HEK293 (cell line): ENCODE measurements at regions not wholly inside any gene's neighbourhood (a gene's known extent, or its start where the extent isn't known, plus 50 kb on each side); places are given as distances from the start of the nearest gene placed in this dataset.

Experiments used
- CTCF ChIA-PET: fragments of 350-600 bp; formaldehyde crosslinking; extraction: SDS; loops from one replicate; lab custom pipeline; 2021; ENCODE audit warnings: antibody characterized with exemption; lab: Yijun Ruan, JAX
- POLR2A ChIA-PET: fragments of 300-600 bp; formaldehyde crosslinking; extraction: SDS; loops from one replicate; lab custom pipeline; 2020; ENCODE audit warnings: antibody characterized with exemption, inconsistent platforms; lab: Yijun Ruan, JAX
- H3K27ac ChIP-seq: fragments of 200-500 bp; sonication (Bioruptor generic); 2 replicates; pipeline ENCODE4 v1.5.1; 2014; ENCODE audit warnings: low read depth, low read length, control low read depth, inconsistent platforms; ENCODE audit errors: extremely low read depth
- H3K36me3 ChIP-seq, 2 experiments: fragments of 200-500 bp in 1 of 2; sonication (Bioruptor generic) in 1 of 2; 1 replicate in 1 of 2; 2 replicates in 1 of 2; pipeline ENCODE4 v1.5.1; 2014 to 2017; ENCODE audit warnings: inconsistent platforms in 2 of 2, low read length in 2 of 2; ENCODE audit not compliant: control insufficient read depth in 2 of 2, insufficient read depth in 1 of 2
- H3K4me1 ChIP-seq: fragments of 200-500 bp; sonication (Bioruptor generic); 2 replicates; pipeline ENCODE4 v1.5.1; 2014; ENCODE audit warnings: mild to moderate bottlenecking, low read length, inconsistent platforms; ENCODE audit not compliant: control insufficient read depth, insufficient read depth
- H3K4me3 ChIP-seq: 2 replicates; pipeline ENCODE4 v1.5.1; 2011; ENCODE audit warnings: low read depth, mild to moderate bottlenecking, control low read depth, low read length, moderate library complexity
- H3K9me3 ChIP-seq: fragments of 200-500 bp; sonication (Bioruptor generic); 2 replicates; pipeline ENCODE4 v1.5.1; 2014; ENCODE audit warnings: low read depth, low read length, inconsistent platforms; ENCODE audit not compliant: control insufficient read depth, insufficient read depth
- AEBP2 ChIP-seq: fragments of 450-650 bp; formaldehyde crosslinking; IDR thresholded peaks from 2 replicates; pipeline ENCODE4 v1.5.1; 2016; ENCODE audit warnings: missing biosample characterization, missing genetic modification characterization, borderline replicate concordance
- BCL11B ChIP-seq: fragments of 450-650 bp; formaldehyde crosslinking; IDR thresholded peaks from 2 replicates; pipeline ENCODE4 v1.5.1; 2016; ENCODE audit warnings: low read depth, missing biosample characterization, missing genetic modification characterization
- HOXA7 ChIP-seq: sonication (generic); formaldehyde crosslinking; IDR thresholded peaks from 2 replicates; pipeline ENCODE4 v1.8.1; 2022; ENCODE audit warnings: missing genetic modification reagents, borderline replicate concordance
- HOXC10 ChIP-seq: sonication (generic); formaldehyde crosslinking; IDR thresholded peaks from 2 replicates; pipeline ENCODE4 v1.8.1; 2023; ENCODE audit warnings: mild to moderate bottlenecking, missing genetic modification reagents
- KLF1 ChIP-seq: fragments of 450-650 bp; formaldehyde crosslinking; IDR thresholded peaks from 2 replicates; pipeline ENCODE4 v1.5.1; 2016; ENCODE audit warnings: missing biosample characterization, missing genetic modification characterization
- MZF1 ChIP-seq: fragments of 450-650 bp; formaldehyde crosslinking; IDR thresholded peaks from 2 replicates; pipeline ENCODE4 v1.5.1; 2017; ENCODE audit warnings: missing biosample characterization, missing genetic modification characterization, borderline replicate concordance
- OSR2 ChIP-seq: fragments of 450-650 bp; formaldehyde crosslinking; IDR thresholded peaks from 2 replicates; pipeline ENCODE4 v1.5.1; 2016; ENCODE audit warnings: missing biosample characterization, missing genetic modification characterization
- PRDM6 ChIP-seq: fragments of 450-650 bp; formaldehyde crosslinking; IDR thresholded peaks from 2 replicates; pipeline ENCODE4 v1.5.1; 2017; ENCODE audit warnings: missing biosample characterization, missing genetic modification characterization
- SCRT1 ChIP-seq: fragments of 450-650 bp; formaldehyde crosslinking; IDR thresholded peaks from 2 replicates; pipeline ENCODE4 v1.5.1; 2016; ENCODE audit warnings: missing biosample characterization, missing genetic modification characterization, borderline replicate concordance
- TRIM28 ChIP-seq: IDR thresholded peaks from 2 replicates; pipeline ENCODE4 v1.6.1; 2011; ENCODE audit warnings: low read length, control low read depth, borderline replicate concordance
- YY1 ChIP-seq: fragments of 450-650 bp; formaldehyde crosslinking; IDR thresholded peaks from 2 replicates; pipeline ENCODE4 v1.5.1; 2018; ENCODE audit warnings: missing biosample characterization, missing genetic modification characterization
- ZBTB11 ChIP-seq: fragments of 450-650 bp; formaldehyde crosslinking; conservative IDR thresholded peaks from 2 replicates; pipeline ENCODE4 v1.5.1; 2016; ENCODE audit warnings: low read depth, missing biosample characterization, missing genetic modification characterization
- ZBTB6 ChIP-seq: fragments of 450-650 bp; formaldehyde crosslinking; IDR thresholded peaks from 2 replicates; pipeline ENCODE4 v1.5.1; 2017; ENCODE audit warnings: missing biosample characterization, missing genetic modification characterization
- ZFP69B ChIP-seq: fragments of 450-650 bp; formaldehyde crosslinking; IDR thresholded peaks from 2 replicates; pipeline ENCODE4 v1.5.1; 2016; ENCODE audit warnings: missing biosample characterization, missing genetic modification characterization
- ZNF112 ChIP-seq: fragments of 450-650 bp; formaldehyde crosslinking; IDR thresholded peaks from 2 replicates; pipeline ENCODE4 v1.5.0; 2017; ENCODE audit warnings: missing biosample characterization, missing genetic modification characterization
- ZNF19 ChIP-seq: fragments of 450-650 bp; formaldehyde crosslinking; IDR thresholded peaks from 2 replicates; pipeline ENCODE4; 2016; ENCODE audit warnings: missing biosample characterization, missing genetic modification characterization, low read depth
- ZNF248 ChIP-seq: fragments of 450-650 bp; formaldehyde crosslinking; IDR thresholded peaks from 2 replicates; pipeline ENCODE4 v1.5.1; 2017; ENCODE audit warnings: missing biosample characterization, missing genetic modification characterization
- ZNF433 ChIP-seq: fragments of 450-650 bp; formaldehyde crosslinking; IDR thresholded peaks from 2 replicates; pipeline ENCODE4 v1.5.1; 2016; ENCODE audit warnings: missing biosample characterization, missing genetic modification characterization, low read depth
- ZNF48 ChIP-seq: fragments of 450-650 bp; formaldehyde crosslinking; IDR thresholded peaks from 2 replicates; pipeline ENCODE4 v1.5.1; 2016; ENCODE audit warnings: missing biosample characterization, missing genetic modification characterization
- ZNF544 ChIP-seq: fragments of 450-650 bp; formaldehyde crosslinking; IDR thresholded peaks from 2 replicates; pipeline ENCODE4 v1.5.0; 2017; ENCODE audit warnings: missing biosample characterization, missing genetic modification characterization
- ZNF596 ChIP-seq: fragments of 450-650 bp; IDR thresholded peaks from 2 replicates; pipeline ENCODE4 v1.5.0; 2018; ENCODE audit warnings: missing biosample characterization, mild to moderate bottlenecking, missing genetic modification characterization, moderate library complexity
- ZNF600 ChIP-seq: fragments of 450-650 bp; formaldehyde crosslinking; IDR thresholded peaks from 2 replicates; pipeline ENCODE4 v1.5.1; 2016; ENCODE audit warnings: missing biosample characterization, missing genetic modification characterization
- ZNF677 ChIP-seq: fragments of 450-650 bp; IDR thresholded peaks from 2 replicates; pipeline ENCODE4 v1.5.0; 2018; ENCODE audit warnings: missing biosample characterization, mild to moderate bottlenecking, missing genetic modification characterization, moderate library complexity
- ZNF747 ChIP-seq: fragments of 450-650 bp; formaldehyde crosslinking; IDR thresholded peaks from 2 replicates; pipeline ENCODE4 v1.5.1; 2016; ENCODE audit warnings: missing biosample characterization, missing genetic modification characterization
- ZNF777 ChIP-seq: fragments of 450-650 bp; formaldehyde crosslinking; IDR thresholded peaks from 2 replicates; pipeline ENCODE4 v1.5.1; 2017; ENCODE audit warnings: missing biosample characterization, missing genetic modification characterization, borderline replicate concordance
- ZNF830 ChIP-seq: fragments of 450-650 bp; IDR thresholded peaks from 2 replicates; pipeline ENCODE4 v1.5.0; 2018; ENCODE audit warnings: missing biosample characterization, missing genetic modification characterization, low read depth, mild to moderate bottlenecking, moderate library complexity
- ZSCAN30 ChIP-seq: fragments of 450-650 bp; IDR thresholded peaks from 2 replicates; pipeline ENCODE4 v1.5.1; 2018; ENCODE audit warnings: missing biosample characterization, mild to moderate bottlenecking, missing genetic modification characterization, moderate library complexity

- TF ChIP-seq AEBP2 (tag by site-specific recombination) (no peak), ZSCAN30 (tag by site-specific recombination) (no peak), OSR2 (no peak), ZNF544 (tag by site-specific recombination) (no peak), YY1 (tag by site-specific recombination) (no peak), ZNF600 (no peak), ZNF747 (tag by site-specific recombination) (no peak), ZNF830 (tag by site-specific recombination) (no peak), HOXC10 (CRISPR knock-in tag) (no peak)
Measured at GRCh38 chr4:54587107-54587891, 70.5 kb upstream of the KIT start (continued).

- H3K36me3 ChIP-seq, result no peaks in the 10 kb centered on the region
- H3K4me3 ChIP-seq, result no peak overlapping the region
- POLR2A ChIA-PET, result no interaction called here
- H3K27ac ChIP-seq, result no peak overlapping the region
- no peaks in the 10 kb centered on the region for H3K4me1 ChIP-seq
- CTCF ChIA-PET, result no interaction called here
- no peak for TF ChIP-seq MZF1 (tag by site-specific recombination)
- no peak for TF ChIP-seq ZFP69B (tag by site-specific recombination)
- no peak for TF ChIP-seq ZNF48 (tag by site-specific recombination)
- TF ChIP-seq ZNF112 (tag by site-specific recombination), result no peak
- no peak for TF ChIP-seq TRIM28
- TF ChIP-seq ZBTB6 (tag by site-specific recombination), result no peak
- TF ChIP-seq BCL11B (tag by site-specific recombination), result no peak
- no peak for TF ChIP-seq HOXC10 (CRISPR knock-in tag)
- no peak for TF ChIP-seq ZNF677 (tag by site-specific recombination)
- no peak for TF ChIP-seq KLF1 (tag by site-specific recombination)
- no peak for TF ChIP-seq ZNF596 (tag by site-specific recombination)
- no peak for TF ChIP-seq PRDM6 (tag by site-specific recombination)
- TF ChIP-seq ZNF19, result no peak
- no peak for TF ChIP-seq ZBTB11 (tag by site-specific recombination)
- no peak for TF ChIP-seq ZNF433 (tag by site-specific recombination)
- no peak for TF ChIP-seq ZNF777 (tag by site-specific recombination)
- TF ChIP-seq HOXA7 (CRISPR knock-in tag), result no peak
- TF ChIP-seq SCRT1 (tag by site-specific recombination), result no peak
- TF ChIP-seq ZNF248 (tag by site-specific recombination), result no peak
- H3K9me3 ChIP-seq, result no peaks in the 10 kb centered on the region
Measured at GRCh38 chr4:54588404-54588803, 69.4 kb upstream of the KIT start.
